Neuronal stem cell (in vitro differentiated cells): ENCODE measurements at regions not wholly inside any gene's neighbourhood (a gene's known extent, or its start where the extent isn't known, plus 50 kb on each side); places are given as distances from the start of the nearest gene placed in this dataset.

ENCODE experiments used
- DNase-seq: peaks from one replicate; pipeline ENCODE4 v3.0.0-alpha.2; 2013; ENCODE audit warnings: low spot score
- H2AFZ ChIP-seq: one replicate; pipeline ENCODE4 v1.6.1; 2013; ENCODE audit warnings: mild to moderate bottlenecking, low read length, inconsistent platforms
- H2AK5ac ChIP-seq: 2 replicates; pipeline ENCODE4 v1.6.1; 2013; ENCODE audit warnings: low read depth, mild to moderate bottlenecking, inconsistent platforms, low read length, moderate library complexity, mixed read lengths
- H2BK120ac ChIP-seq: 2 replicates; pipeline ENCODE4 v1.6.1; 2013; ENCODE audit warnings: low read depth, mild to moderate bottlenecking, inconsistent platforms, low read length, moderate library complexity, mixed read lengths
- H2BK12ac ChIP-seq: one replicate; pipeline ENCODE4 v1.6.1; 2013; ENCODE audit warnings: low read length, inconsistent platforms
- H2BK15ac ChIP-seq: 2 replicates; pipeline ENCODE4 v1.6.1; 2013; ENCODE audit warnings: mild to moderate bottlenecking, low read length, inconsistent platforms, mixed read lengths
- H2BK5ac ChIP-seq: one replicate; pipeline ENCODE4 v1.6.1; 2013; ENCODE audit warnings: inconsistent platforms, mild to moderate bottlenecking, low read length, moderate library complexity
- H3K14ac ChIP-seq: one replicate; pipeline ENCODE4 v1.6.1; 2013; ENCODE audit warnings: low read length, inconsistent platforms
- H3K18ac ChIP-seq: 2 replicates; pipeline ENCODE4 v1.6.1; 2013; ENCODE audit warnings: low read length, inconsistent platforms
- H3K23ac ChIP-seq: 2 replicates; pipeline ENCODE4 v1.6.1; 2013; ENCODE audit warnings: low read depth, mild to moderate bottlenecking, mixed read lengths, low read length, inconsistent platforms; ENCODE audit not compliant: poor library complexity
- H3K27ac ChIP-seq: replicated peaks from 3 replicates; pipeline ENCODE4 v1.5.1; 2013; ENCODE audit warnings: low read length, inconsistent platforms
- H3K27me3 ChIP-seq, 3 experiments: 2 replicates each; pipeline ENCODE4 v1.6.1; 2013; ENCODE audit warnings: low read length in 3 of 3, mild to moderate bottlenecking in 2 of 3, inconsistent platforms in 1 of 3, low read depth in 1 of 3, mixed read lengths in 1 of 3, moderate library complexity in 1 of 3; ENCODE audit not compliant: control insufficient read depth in 3 of 3, insufficient read depth in 3 of 3
- H3K36me3 ChIP-seq, 2 donors: replicated peaks in 1 of 2; 2 replicates each; pipeline ENCODE4 v1.6.1; 2013; ENCODE audit warnings: low read length in 2 of 2; ENCODE audit not compliant: control insufficient read depth in 2 of 2, insufficient read depth in 2 of 2
- H3K4ac ChIP-seq: 2 replicates; pipeline ENCODE4 v1.6.1; 2013; ENCODE audit warnings: inconsistent platforms, mild to moderate bottlenecking, low read length, moderate library complexity
- H3K4me1 ChIP-seq, 2 donors: 1 replicate in 1 of 2; 2 replicates in 1 of 2; pipeline ENCODE4 v1.6.1; 2013; ENCODE audit warnings: low read length in 2 of 2, low read depth in 1 of 2; ENCODE audit not compliant: control insufficient read depth in 2 of 2, insufficient read depth in 1 of 2
- H3K4me2 ChIP-seq: one replicate; pipeline ENCODE4 v1.6.1; 2013; ENCODE audit warnings: mild to moderate bottlenecking, low read length, inconsistent platforms; ENCODE audit not compliant: insufficient read depth, poor library complexity, severe bottlenecking
- H3K4me3 ChIP-seq, 2 donors: 2 replicates each; pipeline ENCODE4 v1.5.1; 2013; ENCODE audit warnings: low read length in 2 of 2, mild to moderate bottlenecking in 2 of 2, inconsistent platforms in 1 of 2, moderate library complexity in 1 of 2
- H3K79me1 ChIP-seq: one replicate; pipeline ENCODE4 v1.6.1; 2013; ENCODE audit warnings: low read depth, mild to moderate bottlenecking, inconsistent platforms, low read length, moderate library complexity
- H3K9ac ChIP-seq: one replicate; pipeline ENCODE4 v1.6.1; 2013; ENCODE audit warnings: mild to moderate bottlenecking, low read depth, low read length, inconsistent platforms; ENCODE audit not compliant: poor library complexity
- H3K9me3 ChIP-seq, 2 donors: replicated peaks in 1 of 2; 2 replicates each; pipeline versions ENCODE3 to v1.6.1; 2013; ENCODE audit warnings: low read length in 2 of 2, mild to moderate bottlenecking in 2 of 2, inconsistent platforms in 1 of 2, low read depth in 1 of 2, mixed read lengths in 1 of 2, moderate library complexity in 1 of 2; ENCODE audit not compliant: control insufficient read depth in 2 of 2, insufficient read depth in 1 of 2
- H4K8ac ChIP-seq: one replicate; pipeline ENCODE4 v1.6.1; 2013; ENCODE audit warnings: low read depth, mild to moderate bottlenecking, inconsistent platforms, low read length, moderate library complexity
- H4K91ac ChIP-seq: one replicate; pipeline ENCODE4 v1.6.1; 2013; ENCODE audit warnings: low read length, low read depth, mild to moderate bottlenecking, inconsistent platforms; ENCODE audit not compliant: poor library complexity
- WGBS, 2 donors: extraction: QIAGEN DNeasy Blood & Tissue Kit; methylation state at CpG; one replicate each; pipeline ENCODE4 v1.1.7; 2013; ENCODE audit warnings: missing lambda C conversion rate in 2 of 2, mixed read lengths in 1 of 2; ENCODE audit not compliant: insufficient read length in 2 of 2, insufficient replicate concordance in 1 of 2; ENCODE audit errors: extremely low coverage in 2 of 2; 5-methylcytosine and 5-hydroxymethylcytosine counted together

DNA sequence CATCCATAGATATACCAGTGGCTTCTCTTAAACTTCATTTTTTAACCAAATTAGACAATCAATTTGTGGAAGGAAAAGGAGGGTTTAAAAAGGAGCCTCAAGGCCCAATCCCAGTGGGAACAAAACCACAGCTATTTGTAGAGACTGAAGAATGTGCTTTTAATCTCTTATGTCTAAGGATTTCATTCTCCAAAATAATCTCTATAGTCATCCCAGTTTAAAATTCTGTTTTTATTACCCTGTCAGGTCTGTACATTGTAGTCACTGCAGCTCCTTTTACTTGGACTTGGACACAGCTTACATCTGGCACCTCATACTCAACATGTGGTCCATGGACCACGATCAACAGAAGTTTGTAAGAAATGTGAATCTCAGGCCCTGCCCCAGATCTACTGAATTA lies 152.1 kb upstream of the STMND1 start:
- H3K36me3 ChIP-seq = no peaks in the 10 kb centered on the region
- no peaks in the 10 kb centered on the region for H3K9me3 ChIP-seq
- H3K4me3 ChIP-seq = no peak overlapping the region
- H3K27ac ChIP-seq = no peak overlapping the region
- no peak overlapping the region for H2AK5ac ChIP-seq
- no peak for DNase-seq
- H3K27me3 ChIP-seq = no peaks in the 10 kb centered on the region
- no peak overlapping the region for H2BK120ac ChIP-seq
- H4K8ac ChIP-seq = no peak overlapping the region
- no peak overlapping the region for H3K4ac ChIP-seq
- no CpG with 5 or more reads among the region's 1 CpG for WGBS, 2 donors
- H3K4me2 ChIP-seq = no peak overlapping the region
- no peak overlapping the region for H2BK5ac ChIP-seq
- H3K23ac ChIP-seq = no peak overlapping the region
- H2BK15ac ChIP-seq = no peak overlapping the region
- H3K14ac ChIP-seq = no peak overlapping the region
- no peak overlapping the region for H3K18ac ChIP-seq
- no peak overlapping the region for H3K9ac ChIP-seq
- no peaks in the 10 kb centered on the region for H3K79me1 ChIP-seq
- H4K91ac ChIP-seq = no peak overlapping the region
- H2BK12ac ChIP-seq = no peak overlapping the region
- peaks cover 0 to 6% of the 10 kb centered on the region in 2 donors for H3K4me1 ChIP-seq
- H2AFZ ChIP-seq = no peak overlapping the region

DNA sequence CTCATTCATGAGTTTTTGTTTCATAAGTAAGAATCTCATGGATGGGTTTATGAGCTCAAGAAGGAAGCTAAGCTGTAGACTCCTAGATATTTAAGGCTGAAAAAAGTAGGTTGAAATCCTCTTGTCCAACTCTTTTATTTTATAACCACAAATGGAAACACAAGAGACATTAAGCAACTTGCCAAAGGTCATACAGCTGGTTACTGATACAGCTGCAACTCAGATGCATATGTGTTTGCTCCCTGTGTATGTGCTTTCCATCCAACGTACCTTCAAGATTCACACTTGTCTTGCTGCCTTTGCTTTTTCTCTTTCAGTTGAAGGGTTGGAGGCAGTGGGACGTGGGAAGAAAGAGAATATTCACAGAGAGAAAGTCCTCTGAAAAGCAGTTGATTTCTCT lies 153.5 kb upstream of the STMND1 start:
- Histone ChIP-seq H3K27me3 (no peaks in the 10 kb centered on the region), H2BK5ac (no peak overlapping the region), H3K4ac (no peak overlapping the region), H3K4me3 (no peak overlapping the region), H3K79me1 (no peaks in the 10 kb centered on the region), H3K23ac (no peak overlapping the region), H2AK5ac (no peak overlapping the region), H3K27ac (no peak overlapping the region), H3K4me1 (peaks cover 0 to 6% of the 10 kb centered on the region in 2 donors), H2BK12ac (no peak overlapping the region), H2BK120ac (no peak overlapping the region), H2BK15ac (no peak overlapping the region), H3K9me3 (no peaks in the 10 kb centered on the region), H3K36me3 (no peaks in the 10 kb centered on the region), H3K14ac (no peak overlapping the region), H3K18ac (no peak overlapping the region), H3K4me2 (no peak overlapping the region), H4K8ac (no peak overlapping the region), H2AFZ (no peak overlapping the region), H4K91ac (no peak overlapping the region), H3K9ac (no peak overlapping the region)
- no peak for DNase-seq
- WGBS, 2 donors = no CpG with 5 or more reads among the region's 2 CpGs

DNA sequence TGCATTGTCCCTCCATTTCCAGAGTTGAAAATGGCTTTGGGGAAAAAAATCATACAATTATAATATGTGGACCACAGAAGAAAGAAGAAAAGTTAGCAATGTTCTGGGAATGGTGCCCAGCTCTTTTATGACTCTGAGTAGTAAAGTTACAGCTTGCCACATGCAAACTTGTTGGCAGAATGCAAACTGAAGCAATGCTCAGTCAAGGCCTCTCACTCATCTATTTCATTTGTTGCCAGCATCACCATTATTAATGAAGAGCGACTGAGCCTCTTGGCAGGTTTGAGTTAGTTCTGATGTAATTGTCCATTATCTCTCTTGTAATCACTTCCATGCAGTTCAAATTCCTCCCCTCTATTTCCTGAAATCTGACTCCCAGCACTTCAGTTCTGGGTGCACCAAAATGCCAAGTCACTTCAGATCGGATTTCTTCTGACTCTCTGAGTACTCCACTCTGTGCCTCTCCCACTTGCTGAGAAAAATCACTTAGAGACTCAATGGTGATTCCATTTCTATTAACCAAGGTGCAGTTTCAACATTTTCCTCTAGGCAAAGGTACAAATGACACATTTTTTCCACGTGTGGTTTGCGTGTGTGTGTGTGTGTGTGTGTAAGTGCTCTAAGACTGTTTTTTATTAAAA lies 154.4 kb upstream of the STMND1 start:
- no peak overlapping the region for H2AK5ac ChIP-seq
- H3K4me2 ChIP-seq = no peak overlapping the region
- no peak overlapping the region for H2AFZ ChIP-seq
- H3K36me3 ChIP-seq = no peaks in the 10 kb centered on the region
- no peak for DNase-seq
- H4K8ac ChIP-seq = no peak overlapping the region
- no peak overlapping the region for H3K4ac ChIP-seq
- no peak overlapping the region for H2BK15ac ChIP-seq
- H3K4me1 ChIP-seq = peaks cover 0 to 6% of the 10 kb centered on the region in 2 donors
- H4K91ac ChIP-seq = no peak overlapping the region
- H3K14ac ChIP-seq = no peak overlapping the region
- no peaks in the 10 kb centered on the region for H3K79me1 ChIP-seq
- no peaks in the 10 kb centered on the region for H3K27me3 ChIP-seq
- no peak overlapping the region for H2BK120ac ChIP-seq
- no peaks in the 10 kb centered on the region for H3K9me3 ChIP-seq
- no peak overlapping the region for H3K4me3 ChIP-seq
- H3K18ac ChIP-seq = no peak overlapping the region
- H3K27ac ChIP-seq = no peak overlapping the region
- no CpG with 5 or more reads among the region's 4 CpGs for whole genome bisulfite sequencing, 2 donors
- no peak overlapping the region for H3K23ac ChIP-seq
- no peak overlapping the region for H3K9ac ChIP-seq
- H2BK12ac ChIP-seq = no peak overlapping the region
- H2BK5ac ChIP-seq = no peak overlapping the region

- no peaks in the 10 kb centered on the region for H3K9me3 ChIP-seq
- H3K27me3 ChIP-seq = no peaks in the 10 kb centered on the region
- H3K79me1 ChIP-seq = no peaks in the 10 kb centered on the region
- H3K4me1 ChIP-seq = peaks cover 0 to 6% of the 10 kb centered on the region in 2 donors
- no peak overlapping the region for H3K4me2 ChIP-seq
- H2AK5ac ChIP-seq = no peak overlapping the region
- no peak overlapping the region for H3K4ac ChIP-seq
- no peak overlapping the region for H3K27ac ChIP-seq
- H3K36me3 ChIP-seq = no peaks in the 10 kb centered on the region
- no peak overlapping the region for H3K23ac ChIP-seq
- H2BK5ac ChIP-seq = no peak overlapping the region
- no peak overlapping the region for H2BK12ac ChIP-seq
- no peak overlapping the region for H3K18ac ChIP-seq
- DNase-seq = no peak
- H4K91ac ChIP-seq = no peak overlapping the region
- no peak overlapping the region for H2BK15ac ChIP-seq
- H3K14ac ChIP-seq = no peak overlapping the region
- WGBS, 2 donors = no CpG with 5 or more reads among the region's 3 CpGs
- H4K8ac ChIP-seq = no peak overlapping the region
- no peak overlapping the region for H3K9ac ChIP-seq
- no peak overlapping the region for H3K4me3 ChIP-seq
- no peak overlapping the region for H2BK120ac ChIP-seq
- no peak overlapping the region for H2AFZ ChIP-seq
Measured at GRCh38 chr6:16944596-16944995, 157.3 kb upstream of the STMND1 start.
